ENCODE measurements at regions not wholly inside any gene's neighbourhood (a gene's known extent, or its start where the extent isn't known, plus 50 kb on each side); places are given as distances from the start of the nearest gene placed in this dataset.

- no peaks in the 10 kb centered on the region for H3K27me3 ChIP-seq
- intact Hi-C loops (cut with DNase I), result no loop called here
- no peak overlapping the region for H3K27ac ChIP-seq
- H3K4me1 ChIP-seq, result no peaks in the 10 kb centered on the region
- no peak for TF ChIP-seq CTCF (IDR thresholded peaks at IDR 0.05)
- H3K4me3 ChIP-seq, result no peak overlapping the region
- DNase-seq, result no peak
- no peaks in the 10 kb centered on the region for H3K36me3 ChIP-seq
- WGBS, 2 donors, result 89 to 90% methylated on average over 11 of the region's 11 CpGs
- H3K9me3 ChIP-seq, result no peaks in the 10 kb centered on the region
- no peak for ATAC-seq
Measured at GRCh38 chr4:182015014-182015413, 228.2 kb upstream of the TENM3 start.

GRCh38 chr4:182015893-182016292 lies 227.3 kb upstream of the TENM3 start:
- DNase-seq (no peak), ATAC-seq (no peak)
- 70 to 73% methylated on average over 6 of the region's 6 CpGs for WGBS, 2 donors
- TF ChIP-seq CTCF (IDR thresholded peaks at IDR 0.05), result no peak
- Histone ChIP-seq H3K4me1 (no peaks in the 10 kb centered on the region), H3K27ac (no peak overlapping the region), H3K27me3 (no peaks in the 10 kb centered on the region), H3K9me3 (no peaks in the 10 kb centered on the region), H3K36me3 (no peaks in the 10 kb centered on the region), H3K4me3 (no peak overlapping the region)
- intact Hi-C loops (cut with DNase I), result no loop called here

- 91 to 92% methylated on average over 5 of the region's 5 CpGs for WGBS, 2 donors
- TF ChIP-seq CTCF (IDR thresholded peaks at IDR 0.05), result no peak
- no peak for ATAC-seq
Measured at GRCh38 chr4:182017038-182017437, 226.2 kb upstream of the TENM3 start.

GRCh38 chr4:182018691-182019090 lies 224.5 kb upstream of the TENM3 start:
- intact Hi-C loops (cut with DNase I), result no loop called here
- Histone ChIP-seq H3K36me3 (no peaks in the 10 kb centered on the region), H3K9me3 (no peaks in the 10 kb centered on the region), H3K4me3 (no peak overlapping the region), H3K4me1 (no peaks in the 10 kb centered on the region), H3K27me3 (no peaks in the 10 kb centered on the region), H3K27ac (no peak overlapping the region)
- 84 to 91% methylated on average over 2 of the region's 2 CpGs for WGBS, 2 donors
- DNase-seq (no peak), ATAC-seq (no peak)
- TF ChIP-seq CTCF (IDR thresholded peaks at IDR 0.05), result no peak

More at GRCh38 chr4:182017038-182017437, 226.2 kb upstream of the TENM3 start:
- Histone ChIP-seq H3K27me3 (no peaks in the 10 kb centered on the region), H3K27ac (no peak overlapping the region), H3K9me3 (no peaks in the 10 kb centered on the region), H3K4me1 (no peaks in the 10 kb centered on the region), H3K4me3 (no peak overlapping the region), H3K36me3 (no peaks in the 10 kb centered on the region)
- intact Hi-C loops (cut with DNase I), result no loop called here
- no peak for DNase-seq
